ENCODE measurements at regions not wholly inside any gene's neighbourhood (a gene's known extent, or its start where the extent isn't known, plus 50 kb on each side); places are given as distances from the start of the nearest gene placed in this dataset.

- H3K9me3 ChIP-seq (ENCODE audit: control insufficient read depth, insufficient read depth, low read length) = no peaks in the 10 kb centered on the region
- no peak overlapping the region for H3K4me3 ChIP-seq (ENCODE audit: insufficient read depth, low read depth, low read length)
- no peak overlapping the region for H4K8ac ChIP-seq (ENCODE audit: low read depth in 2 of 2, low read length in 2 of 2)
- no peak overlapping the region for H3K4ac ChIP-seq (ENCODE audit: low read depth, low read length)
- ATAC-seq (ENCODE audit: low read depth) (no peak), DNase-seq (no peak)
- H2AK9ac ChIP-seq (replicated peaks; ENCODE audit: low read depth, low read length, poor library complexity) = no peak overlapping the region
- H4K91ac ChIP-seq (ENCODE audit: insufficient read depth, low read depth, low read length) = no peak overlapping the region
- no peak overlapping the region for H4K5ac ChIP-seq (ENCODE audit: low read depth, low read length)
- H3K14ac ChIP-seq (replicated peaks; ENCODE audit: low read depth, low read length) = no peak overlapping the region
- H3K79me1 ChIP-seq (ENCODE audit: low read depth in 1 of 2, low read length in 2 of 2) = no peaks in the 10 kb centered on the region
- H2AK5ac ChIP-seq (ENCODE audit: low read depth, low read length) = no peak overlapping the region
- TF ChIP-seq MAZ (IDR thresholded peaks at IDR 0.05; ENCODE audit: borderline replicate concordance, low read depth, low read length) (no peak), RFX5 (IDR thresholded peaks at IDR 0.05; ENCODE audit: low read depth, low read length) (no peak), SMC3 (IDR thresholded peaks at IDR 0.05; ENCODE audit: low read depth, low read length) (no peak), RAD21 (IDR thresholded peaks at IDR 0.05; ENCODE audit: low read length) (no peak), USF2 (IDR thresholded peaks at IDR 0.05; ENCODE audit: low read depth, low read length) (no peak), MAFK (IDR thresholded peaks at IDR 0.05; ENCODE audit: low read depth, low read length) (no peak), MXI1 (IDR thresholded peaks at IDR 0.05; ENCODE audit: borderline replicate concordance, low read depth, low read length) (no peak), BHLHE40 (IDR thresholded peaks at IDR 0.05; ENCODE audit: low read depth, low read length) (no peak)
- no peak overlapping the region for H2BK15ac ChIP-seq (ENCODE audit: low read depth, low read length)
- H3K18ac ChIP-seq (ENCODE audit: low read depth, low read length) = no peak overlapping the region
- ChIA-PET POLR2A (ENCODE audit: unreplicated experiment) (no interaction called here), CTCF (no interaction called here)
- no peak overlapping the region for H2BK5ac ChIP-seq (ENCODE audit: low read depth, low read length, poor library complexity, severe bottlenecking)
- no peaks in the 10 kb centered on the region for H4K20me1 ChIP-seq (ENCODE audit: insufficient read depth, low read length)
- H3K4me2 ChIP-seq (ENCODE audit: low read depth, low read length) = no peak overlapping the region
- no peak overlapping the region for H3K23ac ChIP-seq (ENCODE audit: low read depth, low read length)
- in situ Hi-C loops (cut with MboI; ENCODE audit: low sequenced_read_pairs) = no loop called here
- no peaks in the 10 kb centered on the region for H3K9me1 ChIP-seq (ENCODE audit: insufficient read depth, low read length)
- H2BK20ac ChIP-seq (ENCODE audit: low read depth, low read length) = no peak overlapping the region
- no CpG with 5 or more reads among the region's 2 CpGs for WGBS, 2 experiments (ENCODE audit: extremely low coverage in 2 of 2, insufficient read length in 1 of 2)
- intact Hi-C loops (cut with micrococcal nuclease) = no loop called here
- no peak overlapping the region for H3K9ac ChIP-seq (ENCODE audit: low read depth, low read length)
- H3K27ac ChIP-seq (ENCODE audit: insufficient read depth, low read length) = no peak overlapping the region
- no TSS peak for BruUV-seq (replicated peaks)
- no peak overlapping the region for H2BK120ac ChIP-seq (ENCODE audit: low read depth, low read length)
- H3K27me3 ChIP-seq (ENCODE audit: control insufficient read depth, insufficient read depth, low read length) = peaks cover 2% of the 10 kb centered on the region
- H2AFZ ChIP-seq (replicated peaks; ENCODE audit: low read length, poor library complexity) = no peak overlapping the region
- dilution Hi-C loops (cut with HindIII; ENCODE audit: low sequenced_read_pairs, unreplicated experiment) = no loop called here
- H3K4me1 ChIP-seq (ENCODE audit: control insufficient read depth, insufficient read depth, low read length) = no peaks in the 10 kb centered on the region
- H3K36me3 ChIP-seq (ENCODE audit: control insufficient read depth, insufficient read depth, low read length) = no peaks in the 10 kb centered on the region
- H3K56ac ChIP-seq (ENCODE audit: extremely low read depth, insufficient read depth, low read length) = no peak overlapping the region
Observed at GRCh38 chr21:38042246-38042645, 126.0 kb upstream of the KCNJ6 start.

All from IMR-90 (cell line).